ENCODE measurements at regions not wholly inside any gene's neighbourhood (a gene's known extent, or its start where the extent isn't known, plus 50 kb on each side); places are given as distances from the start of the nearest gene placed in this dataset.
"Not testable (repeated sequence)": the region's sequence is repeated elsewhere in the genome, so short reads cannot be mapped to it uniquely, and the experiment has no call there.

DNA sequence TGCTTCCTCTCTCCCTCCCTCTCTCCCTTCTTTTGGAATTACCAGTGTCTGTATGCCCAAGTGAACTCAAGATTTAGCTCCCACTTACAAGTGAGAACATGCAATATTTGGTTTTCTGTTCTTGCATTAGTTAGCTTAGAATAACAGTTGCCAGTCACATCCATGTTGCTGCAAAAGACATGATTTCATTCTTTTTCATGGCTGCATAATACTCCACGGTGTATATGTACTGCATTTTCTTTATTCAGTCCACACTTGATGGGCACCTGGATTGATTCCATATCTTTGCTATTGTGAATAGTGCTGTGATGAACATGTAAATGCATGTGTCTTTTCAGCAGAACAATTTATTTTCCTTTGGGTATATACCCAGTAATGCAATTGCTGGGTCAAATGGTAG is 97.5 kb upstream of the GRAMD1B start:
- TF ChIP-seq, protein P1, sequence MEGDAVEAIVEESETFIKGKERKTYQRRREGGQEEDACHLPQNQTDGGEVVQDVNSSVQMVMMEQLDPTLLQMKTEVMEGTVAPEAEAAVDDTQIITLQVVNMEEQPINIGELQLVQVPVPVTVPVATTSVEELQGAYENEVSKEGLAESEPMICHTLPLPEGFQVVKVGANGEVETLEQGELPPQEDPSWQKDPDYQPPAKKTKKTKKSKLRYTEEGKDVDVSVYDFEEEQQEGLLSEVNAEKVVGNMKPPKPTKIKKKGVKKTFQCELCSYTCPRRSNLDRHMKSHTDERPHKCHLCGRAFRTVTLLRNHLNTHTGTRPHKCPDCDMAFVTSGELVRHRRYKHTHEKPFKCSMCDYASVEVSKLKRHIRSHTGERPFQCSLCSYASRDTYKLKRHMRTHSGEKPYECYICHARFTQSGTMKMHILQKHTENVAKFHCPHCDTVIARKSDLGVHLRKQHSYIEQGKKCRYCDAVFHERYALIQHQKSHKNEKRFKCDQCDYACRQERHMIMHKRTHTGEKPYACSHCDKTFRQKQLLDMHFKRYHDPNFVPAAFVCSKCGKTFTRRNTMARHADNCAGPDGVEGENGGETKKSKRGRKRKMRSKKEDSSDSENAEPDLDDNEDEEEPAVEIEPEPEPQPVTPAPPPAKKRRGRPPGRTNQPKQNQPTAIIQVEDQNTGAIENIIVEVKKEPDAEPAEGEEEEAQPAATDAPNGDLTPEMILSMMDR (IDR thresholded peaks at IDR 0.05; ENCODE audit: poor library complexity, severe bottlenecking), result not testable (repeated sequence)
- not testable (repeated sequence) for TF ChIP-seq EZH2 (IDR thresholded peaks at IDR 0.05; ENCODE audit: borderline replicate concordance, insufficient read depth, low read length, poor library complexity, severe bottlenecking)
